Gastroesophageal sphincter (tissue), 3 donors: ENCODE measurements at regions not wholly inside any gene's neighbourhood (a gene's known extent, or its start where the extent isn't known, plus 50 kb on each side); places are given as distances from the start of the nearest gene placed in this dataset.

Experiments used
- EP300 ChIP-seq: sonication (generic); formaldehyde crosslinking; IDR thresholded peaks from one replicate; pipeline ENCODE4 v1.6.1; 2017; ENCODE audit warnings: antibody characterized with exemption, mild to moderate bottlenecking
- POLR2A ChIP-seq, 2 donors: fragments of 450-650 bp; IDR thresholded peaks; one replicate each; pipeline ENCODE4 v1.6.1; 2017; ENCODE audit warnings: antibody characterized with exemption in 2 of 2, mild to moderate bottlenecking in 2 of 2, moderate library complexity in 1 of 2
- POLR2AphosphoS5 ChIP-seq: sonication (generic); formaldehyde crosslinking; IDR thresholded peaks from one replicate; pipeline ENCODE4 v1.6.1; 2017; ENCODE audit warnings: antibody characterized with exemption
- TF ChIP-seq, protein P1 (sequence below), 4 experiments: fragments of 200-600 bp in 2 of 4; fragments of 450-650 bp in 2 of 4; sonication (generic) in 1 of 4; IDR thresholded peaks; one replicate each; pipeline ENCODE4 v1.5.1; 2017 to 2019; ENCODE audit warnings: antibody characterized with exemption in 4 of 4, mild to moderate bottlenecking in 2 of 4, moderate library complexity in 2 of 4

DNA sequence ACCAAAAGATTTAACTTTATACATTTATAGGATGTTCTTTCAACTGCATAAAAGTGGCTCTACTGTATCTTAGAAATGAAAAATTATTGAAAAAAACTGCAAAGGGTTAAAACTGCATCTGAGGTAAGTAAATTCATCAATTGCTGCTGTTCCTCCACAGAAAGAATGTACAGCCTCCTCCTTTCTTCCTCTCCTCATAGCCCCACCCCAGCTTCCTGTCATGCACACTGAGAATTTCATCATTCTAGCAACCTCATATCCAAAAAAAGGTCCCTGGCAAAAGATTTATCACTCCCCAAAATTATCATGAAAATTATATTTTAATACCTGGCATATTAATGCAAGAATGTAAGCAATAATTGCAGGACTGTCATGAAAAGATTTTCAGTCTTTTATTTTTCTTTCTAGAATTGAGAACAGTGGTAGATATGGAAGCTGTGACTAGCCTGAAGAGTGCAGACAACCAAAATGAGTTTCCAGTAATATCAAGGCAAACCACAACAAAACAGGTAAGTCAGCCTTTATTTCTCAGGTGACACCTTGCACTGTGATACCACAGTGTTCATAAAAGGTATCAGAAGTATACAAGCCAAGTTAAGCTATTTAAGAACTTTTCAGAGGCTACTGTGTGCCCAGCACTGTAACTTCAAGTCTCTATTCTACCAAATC lies 110.8 kb downstream of the SUCLA2 start:
- no peak for TF ChIP-seq POLR2A (IDR thresholded peaks at IDR 0.05)
- TF ChIP-seq, protein P1, sequence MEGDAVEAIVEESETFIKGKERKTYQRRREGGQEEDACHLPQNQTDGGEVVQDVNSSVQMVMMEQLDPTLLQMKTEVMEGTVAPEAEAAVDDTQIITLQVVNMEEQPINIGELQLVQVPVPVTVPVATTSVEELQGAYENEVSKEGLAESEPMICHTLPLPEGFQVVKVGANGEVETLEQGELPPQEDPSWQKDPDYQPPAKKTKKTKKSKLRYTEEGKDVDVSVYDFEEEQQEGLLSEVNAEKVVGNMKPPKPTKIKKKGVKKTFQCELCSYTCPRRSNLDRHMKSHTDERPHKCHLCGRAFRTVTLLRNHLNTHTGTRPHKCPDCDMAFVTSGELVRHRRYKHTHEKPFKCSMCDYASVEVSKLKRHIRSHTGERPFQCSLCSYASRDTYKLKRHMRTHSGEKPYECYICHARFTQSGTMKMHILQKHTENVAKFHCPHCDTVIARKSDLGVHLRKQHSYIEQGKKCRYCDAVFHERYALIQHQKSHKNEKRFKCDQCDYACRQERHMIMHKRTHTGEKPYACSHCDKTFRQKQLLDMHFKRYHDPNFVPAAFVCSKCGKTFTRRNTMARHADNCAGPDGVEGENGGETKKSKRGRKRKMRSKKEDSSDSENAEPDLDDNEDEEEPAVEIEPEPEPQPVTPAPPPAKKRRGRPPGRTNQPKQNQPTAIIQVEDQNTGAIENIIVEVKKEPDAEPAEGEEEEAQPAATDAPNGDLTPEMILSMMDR (IDR thresholded peaks at IDR 0.05): no peak
- no peak for TF ChIP-seq POLR2AphosphoS5
- TF ChIP-seq EP300: no peak
